Uterus (tissue), 2 donors: ENCODE measurements at regions not wholly inside any gene's neighbourhood (a gene's known extent, or its start where the extent isn't known, plus 50 kb on each side); places are given as distances from the start of the nearest gene placed in this dataset.
"Not testable (repeated sequence)": the region's sequence is repeated elsewhere in the genome, so short reads cannot be mapped to it uniquely, and the experiment has no call there.

Experiments
- POLR2A ChIP-seq, 2 donors: fragments of 450-650 bp; IDR thresholded peaks; one replicate each; pipeline ENCODE4 v1.6.1; 2016; ENCODE audit warnings: antibody characterized with exemption in 2 of 2, mild to moderate bottlenecking in 1 of 2, moderate library complexity in 1 of 2
- TF ChIP-seq, protein P1 (sequence below), 4 experiments: fragments of 200-600 bp in 2 of 4; fragments of 450-650 bp in 2 of 4; sonication (generic) in 2 of 4; IDR thresholded peaks; one replicate each; pipeline ENCODE4 v1.5.1; 2016 to 2019; ENCODE audit warnings: antibody characterized with exemption in 4 of 4, mild to moderate bottlenecking in 2 of 4, moderate library complexity in 1 of 4

DNA sequence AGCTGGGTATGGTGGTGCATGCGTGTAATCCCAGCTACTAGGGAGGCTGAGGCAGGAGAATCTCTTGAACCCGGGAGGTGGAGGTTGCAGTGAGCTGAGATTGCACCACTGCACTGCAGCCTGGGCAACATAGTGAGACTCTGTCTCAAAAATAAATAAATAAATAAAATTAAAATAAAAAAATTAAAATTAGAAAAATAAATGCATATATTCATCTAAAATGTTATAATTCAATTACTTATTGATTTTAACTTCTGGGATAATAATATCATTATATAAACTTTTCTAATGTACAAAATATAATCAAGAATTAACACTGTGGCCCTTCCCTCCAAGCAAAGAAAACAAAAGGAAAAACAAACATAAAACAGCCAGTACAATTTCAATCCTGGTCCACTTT lies 485.4 kb upstream of the SOX11 start:
- TF ChIP-seq, protein P1, sequence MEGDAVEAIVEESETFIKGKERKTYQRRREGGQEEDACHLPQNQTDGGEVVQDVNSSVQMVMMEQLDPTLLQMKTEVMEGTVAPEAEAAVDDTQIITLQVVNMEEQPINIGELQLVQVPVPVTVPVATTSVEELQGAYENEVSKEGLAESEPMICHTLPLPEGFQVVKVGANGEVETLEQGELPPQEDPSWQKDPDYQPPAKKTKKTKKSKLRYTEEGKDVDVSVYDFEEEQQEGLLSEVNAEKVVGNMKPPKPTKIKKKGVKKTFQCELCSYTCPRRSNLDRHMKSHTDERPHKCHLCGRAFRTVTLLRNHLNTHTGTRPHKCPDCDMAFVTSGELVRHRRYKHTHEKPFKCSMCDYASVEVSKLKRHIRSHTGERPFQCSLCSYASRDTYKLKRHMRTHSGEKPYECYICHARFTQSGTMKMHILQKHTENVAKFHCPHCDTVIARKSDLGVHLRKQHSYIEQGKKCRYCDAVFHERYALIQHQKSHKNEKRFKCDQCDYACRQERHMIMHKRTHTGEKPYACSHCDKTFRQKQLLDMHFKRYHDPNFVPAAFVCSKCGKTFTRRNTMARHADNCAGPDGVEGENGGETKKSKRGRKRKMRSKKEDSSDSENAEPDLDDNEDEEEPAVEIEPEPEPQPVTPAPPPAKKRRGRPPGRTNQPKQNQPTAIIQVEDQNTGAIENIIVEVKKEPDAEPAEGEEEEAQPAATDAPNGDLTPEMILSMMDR (IDR thresholded peaks at IDR 0.05), result not testable (repeated sequence)
- not testable (repeated sequence) for TF ChIP-seq POLR2A (IDR thresholded peaks at IDR 0.05)
